Nephron (organoid): ENCODE measurements at regions not wholly inside any gene's neighbourhood (a gene's known extent, or its start where the extent isn't known, plus 50 kb on each side); places are given as distances from the start of the nearest gene placed in this dataset.

Source experiments
- H3K27ac Mint-ChIP-seq, 3 experiments: 2 replicates each; pipeline ENCODE4 v1.8.0; 2020; ENCODE audit warnings: mixed read lengths in 3 of 3, mild to moderate bottlenecking in 2 of 3, moderate library complexity in 1 of 3
- H3K27me3 Mint-ChIP-seq: 2 replicates; pipeline ENCODE4 v1.8.0; 2021; ENCODE audit warnings: low read depth, mild to moderate bottlenecking, moderate library complexity, mixed read lengths
- H3K36me3 Mint-ChIP-seq: 2 replicates; pipeline ENCODE4 v1.8.0; 2020; ENCODE audit warnings: low read depth, mixed read lengths
- H3K4me1 Mint-ChIP-seq: 2 replicates; pipeline ENCODE4 v1.8.0; 2020; ENCODE audit warnings: mixed read lengths
- H3K4me3 Mint-ChIP-seq, 3 experiments: 2 replicates each; pipeline ENCODE4 v1.8.0; 2020; ENCODE audit warnings: mild to moderate bottlenecking in 3 of 3, mixed read lengths in 3 of 3, moderate library complexity in 2 of 3
- H3K9me3 Mint-ChIP-seq: 2 replicates; pipeline ENCODE4 v1.8.0; 2020; ENCODE audit warnings: mixed read lengths
- CTCF ChIP-seq, 3 experiments: fragments of 200-600 bp; sonication (generic); IDR thresholded peaks; one replicate each; pipeline ENCODE4 v1.5.0; 2021; ENCODE audit warnings: antibody characterized with exemption in 3 of 3; ENCODE audit not compliant: unreplicated experiment in 3 of 3

GRCh38 chr1:83029916-83030315 lies 969.0 kb downstream of the TTLL7 start:
- H3K4me1 Mint-ChIP-seq = no peaks in the 10 kb centered on the region
- H3K4me3 Mint-ChIP-seq = no peak overlapping the region
- H3K27me3 Mint-ChIP-seq = no peaks in the 10 kb centered on the region
- peaks cover 11% of the 10 kb centered on the region for H3K36me3 Mint-ChIP-seq
- no peak overlapping the region for H3K27ac Mint-ChIP-seq
- TF ChIP-seq CTCF (IDR thresholded peaks at IDR 0.05; ENCODE audit: unreplicated experiment in 3 of 3) = no peak
- peaks cover 25% of the 10 kb centered on the region for H3K9me3 Mint-ChIP-seq

- H3K4me1 Mint-ChIP-seq = no peaks in the 10 kb centered on the region
- no peak for TF ChIP-seq CTCF (IDR thresholded peaks at IDR 0.05; ENCODE audit: unreplicated experiment in 3 of 3)
- H3K36me3 Mint-ChIP-seq = peaks cover 11% of the 10 kb centered on the region
- H3K9me3 Mint-ChIP-seq = peaks cover 23% of the 10 kb centered on the region
- H3K4me3 Mint-ChIP-seq = no peak overlapping the region
- H3K27ac Mint-ChIP-seq = no peak overlapping the region
- no peaks in the 10 kb centered on the region for H3K27me3 Mint-ChIP-seq
Measured at GRCh38 chr1:83029050-83029449, 969.9 kb downstream of the TTLL7 start.

- Mint-ChIP-seq H3K4me3 (no peak overlapping the region), H3K27ac (no peak overlapping the region), H3K9me3 (peaks cover 18% of the 10 kb centered on the region), H3K4me1 (no peaks in the 10 kb centered on the region), H3K27me3 (no peaks in the 10 kb centered on the region), H3K36me3 (peaks cover 11% of the 10 kb centered on the region)
- no peak for TF ChIP-seq CTCF (IDR thresholded peaks at IDR 0.05; ENCODE audit: unreplicated experiment in 3 of 3)
Measured at GRCh38 chr1:83028467-83028866, 970.5 kb downstream of the TTLL7 start.

- Mint-ChIP-seq H3K27ac (no peak overlapping the region), H3K4me1 (no peaks in the 10 kb centered on the region), H3K4me3 (no peak overlapping the region), H3K9me3 (peaks cover 9% of the 10 kb centered on the region), H3K27me3 (no peaks in the 10 kb centered on the region), H3K36me3 (peaks cover 5% of the 10 kb centered on the region)
- no peak for TF ChIP-seq CTCF (IDR thresholded peaks at IDR 0.05; ENCODE audit: unreplicated experiment in 3 of 3)
Measured at GRCh38 chr1:83027511-83027910, 971.4 kb downstream of the TTLL7 start.

- Mint-ChIP-seq H3K36me3 (peaks cover 5% of the 10 kb centered on the region), H3K9me3 (peaks cover 8% of the 10 kb centered on the region)
- no peak for TF ChIP-seq CTCF (IDR thresholded peaks at IDR 0.05; ENCODE audit: unreplicated experiment in 3 of 3)
Measured at GRCh38 chr1:83026745-83027144, 972.2 kb downstream of the TTLL7 start.

GRCh38 chr1:83024251-83024767 lies 974.6 kb downstream of the TTLL7 start:
- H3K4me3 Mint-ChIP-seq = no peak overlapping the region
- H3K9me3 Mint-ChIP-seq = peaks cover 14% of the 10 kb centered on the region
- no peaks in the 10 kb centered on the region for H3K4me1 Mint-ChIP-seq
- TF ChIP-seq CTCF (IDR thresholded peaks at IDR 0.05; ENCODE audit: unreplicated experiment in 3 of 3) = no peak
- peaks cover 12% of the 10 kb centered on the region for H3K36me3 Mint-ChIP-seq
- no peaks in the 10 kb centered on the region for H3K27me3 Mint-ChIP-seq
- H3K27ac Mint-ChIP-seq = no peak overlapping the region

More at GRCh38 chr1:83026745-83027144, 972.2 kb downstream of the TTLL7 start:
- Mint-ChIP-seq H3K27ac (no peak overlapping the region), H3K4me1 (no peaks in the 10 kb centered on the region), H3K4me3 (no peak overlapping the region), H3K27me3 (no peaks in the 10 kb centered on the region)
